Activated effector memory CD4-positive, alpha-beta T cell treated with anti-CD3 and anti-CD28 coated beads, Interleukin-2, amount 50 U/mL, for 16 hours (primary cell): ENCODE measurements at regions not wholly inside any gene's neighbourhood (a gene's known extent, or its start where the extent isn't known, plus 50 kb on each side); places are given as distances from the start of the nearest gene placed in this dataset.

Source experiments
- DNase-seq: peaks from one replicate; pipeline ENCODE4 v3.0.0-alpha.2; 2020

- DNase-seq: no peak
Measured at GRCh38 chr3:193829781-193830180, 236.8 kb downstream of the OPA1 start.

- no peak for DNase-seq
Measured at GRCh38 chr3:193830791-193831191, 237.8 kb downstream of the OPA1 start.

- DNase-seq: no peak
Measured at GRCh38 chr3:193831495-193832455, 238.8 kb downstream of the OPA1 start.

GRCh38 chr3:193832833-193833413 lies 239.9 kb downstream of the OPA1 start:
- DNase-seq: no peak

- DNase-seq: no peak
Measured at GRCh38 chr3:193833592-193833991, 240.6 kb downstream of the OPA1 start.

- no peak for DNase-seq
Measured at GRCh38 chr3:193835414-193835813, 242.4 kb downstream of the OPA1 start.

- DNase-seq: no peak
Measured at GRCh38 chr3:193836511-193836910, 243.5 kb downstream of the OPA1 start.

GRCh38 chr3:193836918-193837317 lies 243.9 kb downstream of the OPA1 start:
- DNase-seq: no peak

- no peak for DNase-seq
Measured at GRCh38 chr3:193837347-193837827, 244.4 kb downstream of the OPA1 start.

GRCh38 chr3:193840111-193840641 lies 247.2 kb downstream of the OPA1 start:
- DNase-seq: no peak

- no peak for DNase-seq
Measured at GRCh38 chr3:193841581-193841980, 248.6 kb downstream of the OPA1 start.

GRCh38 chr3:193842029-193842798 lies 249.2 kb downstream of the OPA1 start:
- no peak for DNase-seq

- DNase-seq: no peak
Measured at GRCh38 chr3:193842832-193843473, 249.9 kb downstream of the OPA1 start.

- DNase-seq: no peak
Measured at GRCh38 chr3:193843474-193844301, 250.7 kb downstream of the OPA1 start.

GRCh38 chr3:193844472-193844871 lies 251.5 kb downstream of the OPA1 start:
- no peak for DNase-seq

- no peak for DNase-seq
Measured at GRCh38 chr3:193845144-193845543, 252.1 kb downstream of the OPA1 start.

- no peak for DNase-seq
Measured at GRCh38 chr3:193846569-193846968, 253.6 kb downstream of the OPA1 start.

GRCh38 chr3:193847402-193847801 lies 254.4 kb downstream of the OPA1 start:
- no peak for DNase-seq

- no peak for DNase-seq
Measured at GRCh38 chr3:193848547-193848946, 255.5 kb downstream of the OPA1 start.

- no peak for DNase-seq
Measured at GRCh38 chr3:193850084-193850619, 257.1 kb downstream of the OPA1 start.

GRCh38 chr3:193851428-193851847 lies 258.4 kb downstream of the OPA1 start:
- no peak for DNase-seq
